ENCODE measurements at regions not wholly inside any gene's neighbourhood (a gene's known extent, or its start where the extent isn't known, plus 50 kb on each side); places are given as distances from the start of the nearest gene placed in this dataset.

- ChIA-PET POLR2A (no interaction called here), CTCF (no interaction called here)
- intact Hi-C loops (cut with micrococcal nuclease): no loop called here
- Histone ChIP-seq H3K36me3 (replicated peaks in 1 of 2; ENCODE audit: control extremely low read depth in 1 of 2, control insufficient read depth in 1 of 2, extremely low read depth in 1 of 2, insufficient read depth in 2 of 2, low read length in 1 of 2) (no peaks in the 10 kb centered on the region), H2AFZ (ENCODE audit: insufficient read depth, low read depth, low read length, poor library complexity, severe bottlenecking) (no peak overlapping the region), H3K9me3 (ENCODE audit: control extremely low read depth in 1 of 3, control insufficient read depth in 2 of 3, insufficient read depth in 1 of 3, low read length in 2 of 3) (no peaks in the 10 kb centered on the region), H3K4me1 (ENCODE audit: control insufficient read depth in 2 of 2, insufficient read depth in 2 of 2, low read length in 2 of 2) (peaks cover 0 to 4% of the 10 kb centered on the region in 2 donors), H3K79me2 (ENCODE audit: control insufficient read depth, insufficient read depth, low read length) (no peaks in the 10 kb centered on the region), H3K9ac (ENCODE audit: low read length) (no peak overlapping the region), H4K20me1 (ENCODE audit: control insufficient read depth, insufficient read depth, low read length, poor library complexity, severe bottlenecking) (no peaks in the 10 kb centered on the region), H3K4me3 (ENCODE audit: control extremely low read depth in 1 of 5, extremely low read depth in 1 of 5, insufficient read depth in 1 of 5, low read depth in 2 of 5, low read length in 4 of 5) (no peak overlapping the region), H3K4me2 (replicated peaks; ENCODE audit: low read depth, low read length, poor library complexity, severe bottlenecking) (no peak overlapping the region), H3K27me3 (replicated peaks in 1 of 4; ENCODE audit: control extremely low read depth in 1 of 4, control insufficient read depth in 3 of 4, insufficient read depth in 4 of 4, low read length in 3 of 4) (no peaks in the 10 kb centered on the region), H3K27ac (ENCODE audit: low read length in 2 of 2) (no peak overlapping the region)
- ATAC-seq (ENCODE audit: low read depth) (no peak), DNase-seq (no peak)
- H3K4me3 Mint-ChIP-seq: no peak overlapping the region
- H3K9me3 Mint-ChIP-seq (ENCODE audit: insufficient read depth): no peaks in the 10 kb centered on the region
- H3K4me1 Mint-ChIP-seq: peaks cover 32% of the 10 kb centered on the region
- no peaks in the 10 kb centered on the region for H3K27me3 Mint-ChIP-seq
- no peak overlapping the region for H3K27ac Mint-ChIP-seq
- TF ChIP-seq, protein P1, sequence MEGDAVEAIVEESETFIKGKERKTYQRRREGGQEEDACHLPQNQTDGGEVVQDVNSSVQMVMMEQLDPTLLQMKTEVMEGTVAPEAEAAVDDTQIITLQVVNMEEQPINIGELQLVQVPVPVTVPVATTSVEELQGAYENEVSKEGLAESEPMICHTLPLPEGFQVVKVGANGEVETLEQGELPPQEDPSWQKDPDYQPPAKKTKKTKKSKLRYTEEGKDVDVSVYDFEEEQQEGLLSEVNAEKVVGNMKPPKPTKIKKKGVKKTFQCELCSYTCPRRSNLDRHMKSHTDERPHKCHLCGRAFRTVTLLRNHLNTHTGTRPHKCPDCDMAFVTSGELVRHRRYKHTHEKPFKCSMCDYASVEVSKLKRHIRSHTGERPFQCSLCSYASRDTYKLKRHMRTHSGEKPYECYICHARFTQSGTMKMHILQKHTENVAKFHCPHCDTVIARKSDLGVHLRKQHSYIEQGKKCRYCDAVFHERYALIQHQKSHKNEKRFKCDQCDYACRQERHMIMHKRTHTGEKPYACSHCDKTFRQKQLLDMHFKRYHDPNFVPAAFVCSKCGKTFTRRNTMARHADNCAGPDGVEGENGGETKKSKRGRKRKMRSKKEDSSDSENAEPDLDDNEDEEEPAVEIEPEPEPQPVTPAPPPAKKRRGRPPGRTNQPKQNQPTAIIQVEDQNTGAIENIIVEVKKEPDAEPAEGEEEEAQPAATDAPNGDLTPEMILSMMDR (IDR thresholded peaks at IDR 0.05): no peak
- TF ChIP-seq EZH2 (IDR thresholded peaks at IDR 0.05; ENCODE audit: borderline replicate concordance, insufficient read depth, low read depth, low read length, poor library complexity, severe bottlenecking): no peak
Measured at GRCh38 chr7:91346426-91346825, 82.2 kb downstream of the FZD1 start.

DNA sequence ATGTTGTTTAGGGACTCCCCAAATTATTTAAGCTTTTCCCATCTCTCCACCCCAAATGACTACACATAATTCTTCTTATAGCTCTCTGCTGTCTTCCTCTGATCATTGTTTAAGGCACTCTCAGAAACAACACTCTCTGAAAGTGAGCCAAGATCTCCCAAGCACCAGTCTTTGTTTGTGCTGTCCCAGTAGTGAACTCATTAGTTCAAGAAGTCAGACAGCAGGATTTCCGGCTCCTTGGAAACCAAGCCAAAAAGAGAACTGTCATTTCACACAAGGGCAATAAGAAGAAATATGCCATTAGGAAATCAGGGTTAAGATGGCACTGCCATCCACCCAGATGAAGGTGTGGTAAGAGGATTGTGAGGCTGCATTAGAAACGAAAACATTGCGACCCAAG is 83.1 kb downstream of the FZD1 start:
- Histone ChIP-seq H3K9me3 (ENCODE audit: control extremely low read depth in 1 of 3, control insufficient read depth in 2 of 3, insufficient read depth in 1 of 3, low read length in 2 of 3) (no peaks in the 10 kb centered on the region), H2AFZ (ENCODE audit: insufficient read depth, low read depth, low read length, poor library complexity, severe bottlenecking) (no peak overlapping the region), H3K4me3 (ENCODE audit: control extremely low read depth in 1 of 5, extremely low read depth in 1 of 5, insufficient read depth in 1 of 5, low read depth in 2 of 5, low read length in 4 of 5) (no peak overlapping the region), H3K79me2 (ENCODE audit: control insufficient read depth, insufficient read depth, low read length) (no peaks in the 10 kb centered on the region), H3K4me2 (replicated peaks; ENCODE audit: low read depth, low read length, poor library complexity, severe bottlenecking) (no peak overlapping the region), H3K4me1 (ENCODE audit: control insufficient read depth in 2 of 2, insufficient read depth in 2 of 2, low read length in 2 of 2) (peaks cover 0 to 4% of the 10 kb centered on the region in 2 donors), H3K27ac (ENCODE audit: low read length in 2 of 2) (no peak overlapping the region), H3K27me3 (replicated peaks in 1 of 4; ENCODE audit: control extremely low read depth in 1 of 4, control insufficient read depth in 3 of 4, insufficient read depth in 4 of 4, low read length in 3 of 4) (no peaks in the 10 kb centered on the region), H4K20me1 (ENCODE audit: control insufficient read depth, insufficient read depth, low read length, poor library complexity, severe bottlenecking) (no peaks in the 10 kb centered on the region), H3K9ac (ENCODE audit: low read length) (no peak overlapping the region), H3K36me3 (replicated peaks in 1 of 2; ENCODE audit: control extremely low read depth in 1 of 2, control insufficient read depth in 1 of 2, extremely low read depth in 1 of 2, insufficient read depth in 2 of 2, low read length in 1 of 2) (no peaks in the 10 kb centered on the region)
- TF ChIP-seq EZH2 (IDR thresholded peaks at IDR 0.05; ENCODE audit: borderline replicate concordance, insufficient read depth, low read depth, low read length, poor library complexity, severe bottlenecking): no peak
- TF ChIP-seq, protein P1 (IDR thresholded peaks at IDR 0.05): no peak
- Mint-ChIP-seq H3K4me3 (no peak overlapping the region), H3K27ac (no peak overlapping the region), H3K4me1 (peaks cover 32% of the 10 kb centered on the region), H3K9me3 (ENCODE audit: insufficient read depth) (no peaks in the 10 kb centered on the region), H3K27me3 (no peaks in the 10 kb centered on the region)
- CTCF ChIA-PET: no interaction called here
- intact Hi-C loops (cut with micrococcal nuclease): no loop called here
- POLR2A ChIA-PET: no interaction called here
- 29% methylated on average over 2 of the region's 3 CpGs for WGBS (ENCODE audit: insufficient coverage)
- DNase-seq (no peak), ATAC-seq (ENCODE audit: low read depth) (no peak)
